ENCODE measurements at regions not wholly inside any gene's neighbourhood (a gene's known extent, or its start where the extent isn't known, plus 50 kb on each side); places are given as distances from the start of the nearest gene placed in this dataset.
"Not testable (repeated sequence)": the region's sequence is repeated elsewhere in the genome, so short reads cannot be mapped to it uniquely, and the experiment has no call there.

- not testable (repeated sequence) for DNase-seq
Measured at GRCh38 chr13:18822655-18823639, 358.7 kb downstream of the TUBA3C start.

GRCh38 chr13:18773988-18774387 lies 407.6 kb downstream of the TUBA3C start:
- not testable (repeated sequence) for DNase-seq

GRCh38 chr13:18741696-18742095 lies 439.9 kb downstream of the TUBA3C start:
- not testable (repeated sequence) for DNase-seq

- no peak for DNase-seq
Measured at GRCh38 chr13:18739310-18739709, 442.3 kb downstream of the TUBA3C start.

- not testable (repeated sequence) for DNase-seq
Measured at GRCh38 chr13:18738086-18738485, 443.5 kb downstream of the TUBA3C start.

- not testable (repeated sequence) for DNase-seq
Measured at GRCh38 chr13:18727138-18727537, 454.5 kb downstream of the TUBA3C start.

- DNase-seq, result not testable (repeated sequence)
Measured at GRCh38 chr13:18726524-18726923, 455.1 kb downstream of the TUBA3C start.

GRCh38 chr13:18725242-18725822 lies 456.3 kb downstream of the TUBA3C start:
- DNase-seq, result not testable (repeated sequence)

GRCh38 chr13:18714889-18715288 lies 466.7 kb downstream of the TUBA3C start:
- DNase-seq, result no peak

- DNase-seq, result not testable (repeated sequence)
Measured at GRCh38 chr13:18710673-18711072, 471.0 kb downstream of the TUBA3C start.

GRCh38 chr13:18706538-18706937 lies 475.1 kb downstream of the TUBA3C start:
- not testable (repeated sequence) for DNase-seq

GRCh38 chr13:18702464-18703247 lies 479.0 kb downstream of the TUBA3C start:
- not testable (repeated sequence) for DNase-seq

- not testable (repeated sequence) for DNase-seq
Measured at GRCh38 chr13:18698332-18698731, 483.3 kb downstream of the TUBA3C start.

- DNase-seq, result not testable (repeated sequence)
Measured at GRCh38 chr13:18697851-18698250, 483.8 kb downstream of the TUBA3C start.

GRCh38 chr13:18697221-18697620 lies 484.4 kb downstream of the TUBA3C start:
- DNase-seq, result not testable (repeated sequence)

GRCh38 chr13:18677403-18677802 lies 504.2 kb downstream of the TUBA3C start:
- DNase-seq, result not testable (repeated sequence)

GRCh38 chr13:18675268-18675667 lies 506.4 kb downstream of the TUBA3C start:
- DNase-seq, result not testable (repeated sequence)

- not testable (repeated sequence) for DNase-seq
Measured at GRCh38 chr13:18673794-18674193, 507.8 kb downstream of the TUBA3C start.

GRCh38 chr13:18666585-18666984 lies 515.0 kb downstream of the TUBA3C start:
- not testable (repeated sequence) for DNase-seq

GRCh38 chr13:18665716-18666115 lies 515.9 kb downstream of the TUBA3C start:
- DNase-seq, result not testable (repeated sequence)

- not testable (repeated sequence) for DNase-seq
Measured at GRCh38 chr13:18665124-18665523, 516.5 kb downstream of the TUBA3C start.

GRCh38 chr13:18663222-18663621 lies 518.4 kb downstream of the TUBA3C start:
- DNase-seq, result not testable (repeated sequence)

GRCh38 chr13:18643644-18644172 lies 537.9 kb downstream of the TUBA3C start:
- not testable (repeated sequence) for DNase-seq
